GM18907 (cell line): ENCODE measurements at regions not wholly inside any gene's neighbourhood (a gene's known extent, or its start where the extent isn't known, plus 50 kb on each side); places are given as distances from the start of the nearest gene placed in this dataset.
"Not testable (repeated sequence)": the region's sequence is repeated elsewhere in the genome, so short reads cannot be mapped to it uniquely, and the experiment has no call there.

Experiments used
- ATAC-seq: cut with Tn5 transposase; IDR thresholded peaks from one replicate; pipeline ENCODE4 v1.9.1; 2021; ENCODE audit warnings: mild to moderate bottlenecking, moderate library complexity; ENCODE audit not compliant: unreplicated experiment

DNA sequence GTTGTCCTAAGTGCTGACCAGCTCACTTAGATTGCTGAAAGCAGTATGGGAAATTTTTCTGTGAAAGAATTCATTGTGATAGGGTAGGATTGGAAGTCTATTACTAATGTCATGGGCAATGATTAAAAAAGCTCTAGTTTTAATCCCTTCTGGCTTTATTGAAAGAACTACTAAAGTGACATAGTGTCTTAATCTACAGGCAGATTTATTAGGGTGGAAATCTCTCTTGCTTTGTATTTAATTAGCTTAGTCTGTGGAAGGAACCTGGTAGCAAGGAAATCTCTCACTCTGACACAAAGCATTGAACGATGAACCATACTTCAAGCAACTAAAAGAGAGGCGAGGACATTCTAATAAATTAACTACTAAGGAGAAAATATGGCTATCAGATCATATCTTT, 1029.2 kb upstream of the PCDH20 start:
- ATAC-seq = no peak

DNA sequence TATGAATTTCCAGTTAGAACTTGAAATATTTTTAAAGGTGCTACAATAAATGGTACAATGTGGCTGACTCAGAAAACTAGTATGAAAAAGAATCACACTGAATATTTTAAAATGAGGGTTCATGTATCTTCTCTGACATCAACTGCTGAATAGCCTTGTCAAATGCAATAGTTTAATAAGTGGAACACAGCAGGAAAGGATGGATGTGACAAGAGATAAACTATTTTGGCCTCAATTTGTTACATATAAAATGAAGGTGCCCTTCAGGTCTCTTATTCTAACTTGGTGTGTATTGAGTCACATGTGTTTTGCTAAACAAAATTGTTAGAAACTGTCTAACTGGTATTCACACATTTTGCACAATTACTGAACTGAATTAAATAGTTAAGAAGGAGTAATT, 1018.4 kb upstream of the PCDH20 start:
- no peak for ATAC-seq

- no peak for ATAC-seq
Measured at GRCh38 chr13:62433660-62434059, 1018.0 kb upstream of the PCDH20 start.

GRCh38 chr13:62432906-62433305, 1017.3 kb upstream of the PCDH20 start:
- no peak for ATAC-seq

DNA sequence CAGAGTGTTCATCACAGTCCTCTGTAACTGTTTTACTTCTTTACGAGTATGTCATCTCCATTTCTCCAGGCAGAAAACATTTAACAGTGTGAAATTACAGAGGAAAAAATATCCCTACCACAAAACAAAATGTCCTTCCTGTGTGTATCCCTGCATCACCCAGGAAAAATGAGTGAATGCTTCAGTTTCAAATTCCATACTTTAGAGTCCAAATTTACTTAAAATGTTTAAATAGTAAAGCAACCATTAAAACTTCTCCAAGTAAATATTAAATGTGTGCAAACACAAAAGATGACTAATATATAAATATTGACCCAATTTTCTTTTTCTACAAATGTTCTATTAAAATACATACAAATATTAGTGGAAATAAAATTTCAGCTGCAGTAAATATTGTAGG, 1016.6 kb upstream of the PCDH20 start:
- ATAC-seq = no peak

DNA sequence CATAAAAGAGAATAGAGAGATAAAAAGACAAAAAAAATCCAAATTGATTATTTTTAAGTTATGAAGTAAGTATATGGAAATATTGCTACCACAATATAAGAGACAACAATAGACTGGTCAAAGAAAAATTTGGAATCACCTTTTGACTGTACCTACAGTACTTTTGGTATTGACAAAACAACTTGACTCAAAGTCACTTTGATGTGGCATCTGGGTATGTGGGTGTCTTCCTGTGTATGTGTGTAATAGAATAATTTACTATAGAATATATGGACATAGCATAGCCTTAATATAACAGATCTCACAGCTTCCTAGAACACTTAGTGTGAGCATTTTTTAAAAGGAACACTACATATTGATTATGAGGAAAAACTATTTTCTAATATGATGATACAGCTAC, 1016.2 kb upstream of the PCDH20 start:
- no peak for ATAC-seq

GRCh38 chr13:62418872-62419271, 1003.2 kb upstream of the PCDH20 start:
- no peak for ATAC-seq

DNA sequence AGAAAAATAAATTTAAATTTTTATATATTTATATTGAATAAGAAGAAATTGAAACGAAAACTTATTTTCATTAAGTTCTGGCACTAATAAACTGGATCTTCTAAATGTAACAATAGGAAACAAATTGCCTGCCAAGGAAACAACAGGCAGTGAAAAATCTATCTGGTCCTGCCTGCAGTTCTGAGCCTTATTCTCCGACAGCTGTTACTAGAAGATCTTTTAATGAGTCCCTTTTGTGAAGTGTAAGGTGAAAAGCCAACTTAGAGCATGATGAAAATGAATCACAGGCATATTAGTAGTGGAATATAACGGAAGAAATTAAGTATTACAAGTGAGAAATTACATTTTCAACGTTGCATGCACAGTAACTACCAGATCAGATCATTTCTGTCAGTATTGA, 1002.7 kb upstream of the PCDH20 start:
- no peak for ATAC-seq

DNA sequence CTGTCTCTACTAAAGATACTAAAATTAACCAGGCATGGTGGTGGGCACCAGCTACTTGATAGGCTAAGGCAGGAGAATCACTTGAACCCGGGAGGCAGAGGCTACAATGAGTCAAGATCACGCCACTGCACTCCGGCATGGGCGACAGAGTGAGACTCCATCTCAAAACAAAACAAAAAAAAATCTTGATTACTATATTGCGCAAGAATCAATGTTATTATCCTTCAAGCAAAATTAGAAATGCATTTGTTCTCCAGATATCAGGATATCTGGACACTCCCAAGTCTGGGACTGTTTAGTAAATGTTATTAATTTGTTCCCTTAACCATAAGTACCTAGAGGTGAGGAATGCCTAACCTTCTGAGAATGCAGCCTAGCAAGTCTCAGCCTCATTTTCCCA, 992.2 kb upstream of the PCDH20 start:
- no peak for ATAC-seq

DNA sequence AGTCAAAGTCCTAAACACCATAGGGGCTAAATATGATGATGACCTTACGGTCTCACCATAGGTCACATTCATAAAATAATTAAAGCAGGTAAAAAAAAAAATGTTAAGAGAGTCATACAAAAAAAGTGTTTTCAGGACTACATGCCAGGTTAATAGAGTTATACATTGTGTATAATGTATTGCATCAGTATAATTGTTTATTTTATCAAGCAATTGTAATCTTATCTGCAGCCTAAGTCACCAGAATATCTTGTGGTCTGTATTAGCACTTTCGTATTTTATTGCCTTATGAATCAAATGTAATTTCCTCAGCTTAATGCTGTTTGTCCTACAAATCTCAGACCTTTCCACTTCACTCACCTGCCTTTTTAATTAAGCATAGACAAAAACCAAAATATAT, 972.9 kb upstream of the PCDH20 start:
- ATAC-seq = no peak

GRCh38 chr13:62387647-62388046, 972.0 kb upstream of the PCDH20 start:
- ATAC-seq = no peak

DNA sequence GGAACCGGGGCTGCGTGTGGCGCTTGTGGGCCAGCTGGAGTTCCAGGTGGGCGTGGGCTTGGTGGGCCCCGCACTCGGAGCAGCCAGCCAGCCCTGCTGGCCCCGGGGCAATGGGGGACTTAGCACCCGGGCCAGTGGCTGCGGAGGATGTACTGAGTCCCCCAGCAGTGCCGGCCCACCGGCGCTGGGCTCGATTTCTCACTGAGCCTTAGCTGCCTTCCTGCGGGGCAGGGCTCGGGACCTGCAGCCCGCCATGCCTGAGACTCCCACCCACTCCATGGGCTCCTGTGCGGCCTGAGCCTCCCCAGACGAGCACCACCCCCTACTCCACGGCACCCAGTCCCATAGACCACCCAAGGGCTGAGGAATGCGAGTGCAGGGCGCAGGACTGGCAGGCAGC, 963.6 kb upstream of the PCDH20 start:
- not testable (repeated sequence) for ATAC-seq

GRCh38 chr13:62377838-62378237, 962.2 kb upstream of the PCDH20 start:
- ATAC-seq = no peak

DNA sequence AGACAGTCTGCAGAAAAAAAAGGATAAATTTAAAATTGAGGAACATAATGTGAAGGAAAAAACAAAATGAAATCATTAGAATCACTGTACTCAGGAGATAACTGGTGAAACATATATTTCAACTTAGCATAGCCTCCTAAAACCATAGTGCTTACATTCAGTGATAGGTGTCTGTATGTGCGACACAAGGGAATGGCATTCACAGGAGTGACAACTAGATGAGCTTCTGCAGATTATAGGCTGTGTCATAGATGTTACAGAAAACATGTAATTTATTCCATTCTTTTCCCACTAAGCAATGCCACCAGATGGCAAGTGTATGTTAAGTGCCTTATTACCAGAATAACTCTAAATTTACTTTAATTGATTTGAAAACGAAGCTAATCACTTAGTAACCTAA, 960.0 kb upstream of the PCDH20 start:
- ATAC-seq = no peak

DNA sequence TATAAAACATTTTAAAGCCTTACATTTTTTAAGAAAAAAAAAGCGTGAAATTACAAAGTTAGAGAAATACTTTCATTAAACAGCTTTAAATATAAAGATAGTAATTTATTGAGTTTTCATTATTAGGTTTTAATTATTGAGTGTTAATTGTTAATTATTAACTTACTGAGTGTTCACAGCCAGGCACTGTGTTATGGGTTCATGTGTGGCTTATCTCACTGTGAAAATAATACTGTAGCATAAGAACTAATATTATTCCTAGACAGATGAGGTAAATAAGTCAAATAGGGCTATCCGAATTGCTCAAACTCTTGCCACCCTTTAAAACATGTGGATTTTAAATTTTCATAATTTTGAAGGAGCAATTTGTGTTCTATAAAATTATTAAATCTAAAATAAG, 956.1 kb upstream of the PCDH20 start:
- ATAC-seq = no peak

GRCh38 chr13:62367971-62368370, 952.3 kb upstream of the PCDH20 start:
- not testable (repeated sequence) for ATAC-seq

GRCh38 chr13:62360609-62361008, 945.0 kb upstream of the PCDH20 start:
- ATAC-seq = no peak

GRCh38 chr13:62358646-62358932, 942.9 kb upstream of the PCDH20 start:
- ATAC-seq = no peak

- ATAC-seq = no peak
Measured at GRCh38 chr13:62357887-62358645, 942.4 kb upstream of the PCDH20 start.

- ATAC-seq = no peak
Measured at GRCh38 chr13:62356977-62357376, 941.3 kb upstream of the PCDH20 start.

DNA sequence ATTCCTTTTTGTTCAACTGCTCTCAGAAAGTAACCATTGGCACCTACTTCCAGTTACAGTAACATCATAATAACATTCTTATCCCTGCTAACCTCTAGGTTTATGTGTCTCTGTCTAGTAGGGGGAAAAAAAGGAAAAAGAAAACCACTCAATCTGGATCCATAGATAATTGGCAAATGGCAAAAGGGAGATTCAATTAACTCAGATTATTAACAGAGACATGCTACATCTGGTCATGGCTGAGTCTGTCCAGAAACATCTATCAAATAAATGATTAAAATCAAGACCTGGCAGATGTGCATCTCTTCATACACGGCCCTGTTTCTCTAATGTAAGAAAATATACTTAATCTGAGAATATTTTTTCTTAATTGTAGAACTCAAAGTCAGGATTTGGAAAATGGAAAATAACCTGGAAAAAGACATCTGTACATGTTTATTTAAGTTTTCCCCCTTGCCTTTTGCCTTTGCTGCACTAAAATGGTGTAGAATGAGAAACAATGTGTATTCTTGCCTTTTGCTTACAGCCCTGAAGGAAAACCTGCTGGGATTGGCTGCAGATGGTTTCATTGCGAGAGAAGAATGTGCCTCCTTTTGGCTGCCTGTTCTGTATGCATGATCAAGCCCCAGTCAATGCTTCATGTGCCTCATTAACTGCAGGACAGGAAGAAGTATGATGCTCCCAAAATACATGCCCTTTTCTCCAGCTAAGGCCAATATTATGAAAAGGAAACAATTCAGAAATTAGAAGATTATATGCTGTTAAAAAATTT, 921.6 kb upstream of the PCDH20 start:
- no peak for ATAC-seq

- no peak for ATAC-seq
Measured at GRCh38 chr13:62336507-62336906, 920.9 kb upstream of the PCDH20 start.

GRCh38 chr13:62333466-62333865, 917.8 kb upstream of the PCDH20 start:
- ATAC-seq = no peak
